NCI-H82 (cell line): ENCODE measurements at regions not wholly inside any gene's neighbourhood (a gene's known extent, or its start where the extent isn't known, plus 50 kb on each side); places are given as distances from the start of the nearest gene placed in this dataset.
"Not testable (repeated sequence)": the region's sequence is repeated elsewhere in the genome, so short reads cannot be mapped to it uniquely, and the experiment has no call there.

Experiments used
- DNase-seq: peaks from one replicate; lab custom pipeline; 2025; lab: John Stamatoyannopoulos, UW

- no peak for DNase-seq
These were observed 485.1 kb upstream of the PAPPA start for GRCh38 chr9:115668521-115668920.

- no peak for DNase-seq
These were observed 482.2 kb upstream of the PAPPA start for GRCh38 chr9:115671236-115671962.

GRCh38 chr9:115671963-115672305 is 481.7 kb upstream of the PAPPA start:
- no peak for DNase-seq

GRCh38 chr9:115672477-115673316 is 480.9 kb upstream of the PAPPA start:
- no peak for DNase-seq

- DNase-seq, result no peak
These were observed 480.0 kb upstream of the PAPPA start for GRCh38 chr9:115673599-115673998.

- no peak for DNase-seq
These were observed 479.5 kb upstream of the PAPPA start for GRCh38 chr9:115674091-115674490.

- DNase-seq, result no peak
These were observed 477.8 kb upstream of the PAPPA start for GRCh38 chr9:115675834-115676233.

- DNase-seq, result no peak
These were observed 473.4 kb upstream of the PAPPA start for GRCh38 chr9:115680231-115680630.

GRCh38 chr9:115681585-115681984 is 472.0 kb upstream of the PAPPA start:
- DNase-seq, result no peak

- no peak for DNase-seq
These were observed 467.5 kb upstream of the PAPPA start for GRCh38 chr9:115686069-115686468.

- no peak for DNase-seq
These were observed 466.2 kb upstream of the PAPPA start for GRCh38 chr9:115687356-115687755.

GRCh38 chr9:115689331-115689730 is 464.3 kb upstream of the PAPPA start:
- no peak for DNase-seq

- no peak for DNase-seq
These were observed 462.6 kb upstream of the PAPPA start for GRCh38 chr9:115690786-115691496.

GRCh38 chr9:115691693-115692092 is 461.9 kb upstream of the PAPPA start:
- no peak for DNase-seq

- not testable (repeated sequence) for DNase-seq
These were observed 460.7 kb upstream of the PAPPA start for GRCh38 chr9:115692868-115693267.

- DNase-seq, result peak; percentile 60
These were observed 459.6 kb upstream of the PAPPA start for GRCh38 chr9:115694014-115694413.

- DNase-seq, result no peak
These were observed 458.6 kb upstream of the PAPPA start for GRCh38 chr9:115694991-115695390.

GRCh38 chr9:115712981-115713380 is 440.6 kb upstream of the PAPPA start:
- DNase-seq, result no peak

GRCh38 chr9:115715666-115716065 is 437.9 kb upstream of the PAPPA start:
- no peak for DNase-seq

GRCh38 chr9:115717298-115717697 is 436.3 kb upstream of the PAPPA start:
- DNase-seq, result no peak

GRCh38 chr9:115717711-115718173 is 435.8 kb upstream of the PAPPA start:
- DNase-seq, result no peak

GRCh38 chr9:115730396-115730795 is 423.2 kb upstream of the PAPPA start:
- no peak for DNase-seq

- no peak for DNase-seq
These were observed 422.7 kb upstream of the PAPPA start for GRCh38 chr9:115730845-115731244.
